HCT116 (cell line): ENCODE measurements at regions not wholly inside any gene's neighbourhood (a gene's known extent, or its start where the extent isn't known, plus 50 kb on each side); places are given as distances from the start of the nearest gene placed in this dataset.

Experiments
- EZH2 ChIP-seq: fragments of 200-600 bp; sonication (generic); IDR thresholded peaks from 2 replicates; pipeline ENCODE4 v1.6.1; 2017; ENCODE audit warnings: antibody characterized with exemption, mixed run types
- EZH2phosphoT487 ChIP-seq: fragments of 200-600 bp; IDR thresholded peaks from 2 replicates; pipeline ENCODE4 v1.6.1; 2018; ENCODE audit warnings: antibody characterized with exemption, borderline replicate concordance
- POLR2A ChIP-seq: IDR thresholded peaks from 2 replicates; pipeline ENCODE4 v1.7.0; 2011; ENCODE audit warnings: borderline replicate concordance; ENCODE audit not compliant: insufficient read depth, insufficient read length; ENCODE audit errors: extremely low read depth

GRCh38 chr11:104275992-104276391, 112.0 kb upstream of the PDGFD start:
- TF ChIP-seq EZH2 (no peak), EZH2phosphoT487 (no peak), POLR2A (no peak)
